Stimulated activated effector memory CD8-positive, alpha-beta T cell treated with anti-CD3 and anti-CD28 coated beads, Interleukin-12 subunit alpha, Interleukin-12 subunit beta, amount 100 ng/mL, for 72 hours (primary cell): ENCODE measurements at regions not wholly inside any gene's neighbourhood (a gene's known extent, or its start where the extent isn't known, plus 50 kb on each side); places are given as distances from the start of the nearest gene placed in this dataset.

Source experiments
- ATAC-seq: fragments of 150-1000 bp; cut with Tn5 transposase; 2 replicates; pipeline ENCODE4 v1.10.0; 2021
- DNase-seq, 2 donors: peaks; one replicate each; pipeline ENCODE4 v3.0.0; 2021 to 2022; ENCODE audit warnings: low spot score in 2 of 2
- H3K27ac Mint-ChIP-seq: one replicate; pipeline ENCODE4 v1.8.0; 2022; ENCODE audit warnings: mild to moderate bottlenecking, mixed read lengths
- H3K36me3 Mint-ChIP-seq: one replicate; pipeline ENCODE4 v1.8.0; 2022; ENCODE audit warnings: mild to moderate bottlenecking, mixed read lengths
- H3K4me1 Mint-ChIP-seq: one replicate; pipeline ENCODE4 v1.8.0; 2022; ENCODE audit warnings: mixed read lengths
- H3K4me3 Mint-ChIP-seq: one replicate; pipeline ENCODE4 v1.8.0; 2022; ENCODE audit warnings: mild to moderate bottlenecking, mixed read lengths
- H3K9me3 Mint-ChIP-seq: one replicate; pipeline ENCODE4 v1.8.0; 2022; ENCODE audit warnings: mixed read lengths

GRCh38 chr2:20516646-20517341 is 69.9 kb downstream of the RHOB start:
- DNase-seq: no peak
- Mint-ChIP-seq H3K4me3 (no peak overlapping the region), H3K36me3 (no peaks in the 10 kb centered on the region), H3K9me3 (peaks cover 3% of the 10 kb centered on the region), H3K4me1 (peaks cover 25% of the 10 kb centered on the region), H3K27ac (no peak overlapping the region)
- ATAC-seq: peak; percentile 43

DNA sequence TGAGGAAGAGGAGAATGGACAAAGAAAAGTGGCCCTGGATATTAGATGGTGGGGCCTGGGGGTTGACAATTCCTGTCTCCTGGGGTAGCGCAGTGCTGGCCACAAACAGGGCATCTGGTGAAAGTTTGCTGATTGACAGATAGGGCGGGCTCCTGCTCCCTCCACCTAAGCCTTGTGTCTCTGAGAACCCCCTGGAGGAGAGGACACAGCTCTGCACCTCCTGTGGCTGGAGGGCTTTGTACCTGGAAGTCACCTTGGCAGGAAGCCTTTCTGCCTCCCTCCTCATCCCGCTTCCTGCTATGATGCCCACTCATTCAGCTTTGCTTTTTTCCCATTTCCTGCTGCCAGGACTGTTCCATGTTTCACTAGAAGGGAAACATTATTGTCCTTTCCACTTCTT is 72.4 kb downstream of the RHOB start:
- Mint-ChIP-seq H3K9me3 (peaks cover 3% of the 10 kb centered on the region), H3K4me1 (peaks cover 29% of the 10 kb centered on the region), H3K36me3 (no peaks in the 10 kb centered on the region), H3K4me3 (no peak overlapping the region), H3K27ac (no peak overlapping the region)
- ATAC-seq: no peak
- DNase-seq: no peak

- no peak for ATAC-seq
- Mint-ChIP-seq H3K4me1 (peaks cover 33% of the 10 kb centered on the region), H3K4me3 (no peak overlapping the region), H3K27ac (no peak overlapping the region), H3K9me3 (peaks cover under 1% of the 10 kb centered on the region), H3K36me3 (no peaks in the 10 kb centered on the region)
- DNase-seq: no peak
Measured at GRCh38 chr2:20520128-20520527, 73.3 kb downstream of the RHOB start.

GRCh38 chr2:20521193-20521592 is 74.3 kb downstream of the RHOB start:
- Mint-ChIP-seq H3K4me3 (no peak overlapping the region), H3K36me3 (no peaks in the 10 kb centered on the region), H3K4me1 (peaks cover 29% of the 10 kb centered on the region), H3K9me3 (no peaks in the 10 kb centered on the region), H3K27ac (no peak overlapping the region)
- DNase-seq (no peak), ATAC-seq (no peak)

GRCh38 chr2:20521682-20522189 is 74.9 kb downstream of the RHOB start:
- Mint-ChIP-seq H3K4me1 (peaks cover 25% of the 10 kb centered on the region), H3K9me3 (no peaks in the 10 kb centered on the region), H3K36me3 (no peaks in the 10 kb centered on the region), H3K4me3 (no peak overlapping the region), H3K27ac (peak overlapping the region; percentile 26)
- ATAC-seq: no peak
- no peak for DNase-seq

GRCh38 chr2:20523073-20523798 is 76.4 kb downstream of the RHOB start:
- ATAC-seq: no peak
- Mint-ChIP-seq H3K9me3 (no peaks in the 10 kb centered on the region), H3K27ac (peak overlapping the region; percentile 14), H3K36me3 (no peaks in the 10 kb centered on the region), H3K4me1 (peaks cover 17% of the 10 kb centered on the region), H3K4me3 (no peak overlapping the region)
- no peak for DNase-seq

DNA sequence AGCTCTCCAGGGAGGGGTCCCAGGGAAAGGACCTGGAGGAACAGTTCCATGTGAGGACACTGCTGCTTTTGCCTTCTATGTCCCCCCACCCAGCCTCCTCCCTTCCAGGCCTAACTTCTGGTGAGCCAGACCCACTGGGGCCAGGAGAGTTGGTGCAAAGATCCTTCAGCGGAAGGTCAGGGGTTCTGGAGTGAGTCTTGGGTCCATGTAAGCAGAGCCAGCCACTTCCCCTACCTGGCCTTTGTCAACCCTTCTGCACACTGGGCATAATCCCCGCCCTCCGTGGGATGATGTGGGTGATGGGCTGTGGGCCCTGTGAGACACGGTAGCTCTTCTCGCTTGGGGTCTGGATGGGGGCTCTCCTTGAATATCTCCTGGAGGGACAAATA is 76.9 kb downstream of the RHOB start:
- H3K4me3 Mint-ChIP-seq: no peak overlapping the region
- DNase-seq: no peak
- peak overlapping the region; percentile 86 for H3K27ac Mint-ChIP-seq
- ATAC-seq: no peak
- H3K36me3 Mint-ChIP-seq: no peaks in the 10 kb centered on the region
- H3K4me1 Mint-ChIP-seq: peaks cover 17% of the 10 kb centered on the region
- H3K9me3 Mint-ChIP-seq: no peaks in the 10 kb centered on the region

- Mint-ChIP-seq H3K9me3 (no peaks in the 10 kb centered on the region), H3K27ac (peak overlapping the region; percentile 86), H3K4me1 (peaks cover 17% of the 10 kb centered on the region), H3K36me3 (no peaks in the 10 kb centered on the region), H3K4me3 (peak overlapping the region; percentile 34)
- ATAC-seq: peak; percentile 42
- no peak for DNase-seq
Measured at GRCh38 chr2:20524412-20525040, 77.7 kb downstream of the RHOB start.

- peak overlapping the region; percentile 34 for H3K4me3 Mint-ChIP-seq
- H3K4me1 Mint-ChIP-seq: peaks cover 17% of the 10 kb centered on the region
Measured at GRCh38 chr2:20525041-20526035, 78.5 kb downstream of the RHOB start.

DNA sequence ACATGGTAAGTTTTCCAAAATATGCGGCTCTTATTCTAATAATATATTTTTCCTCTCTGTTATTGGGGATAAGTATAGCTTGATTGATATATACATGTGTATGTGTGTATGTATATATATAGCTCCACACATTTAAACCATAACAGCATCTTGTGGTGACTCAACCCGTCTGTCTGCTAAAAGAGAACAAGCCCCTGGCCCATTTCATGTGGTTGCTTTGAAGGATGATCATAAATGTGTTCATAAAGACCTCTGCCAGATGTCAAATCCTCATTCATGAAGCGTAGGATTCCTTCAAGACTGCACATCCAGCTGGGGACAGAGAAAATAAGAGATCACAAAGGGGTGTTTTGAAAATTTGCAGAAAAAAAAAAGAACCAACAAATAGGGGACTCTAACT is 79.3 kb downstream of the RHOB start:
- ATAC-seq (no peak), DNase-seq (no peak)
- H3K4me3 Mint-ChIP-seq: no peak overlapping the region
- no peak overlapping the region for H3K27ac Mint-ChIP-seq
- peaks cover 17% of the 10 kb centered on the region for H3K4me1 Mint-ChIP-seq
- H3K36me3 Mint-ChIP-seq: no peaks in the 10 kb centered on the region
- H3K9me3 Mint-ChIP-seq: no peaks in the 10 kb centered on the region

More at GRCh38 chr2:20525041-20526035, 78.5 kb downstream of the RHOB start:
- ATAC-seq: peak; percentile 77
- DNase-seq: no peak
- Mint-ChIP-seq H3K27ac (peak overlapping the region; percentile 86), H3K9me3 (no peaks in the 10 kb centered on the region), H3K36me3 (no peaks in the 10 kb centered on the region)

GRCh38 chr2:20526708-20527107 is 79.8 kb downstream of the RHOB start:
- no peaks in the 10 kb centered on the region for H3K9me3 Mint-ChIP-seq
- DNase-seq (no peak), ATAC-seq (no peak)
- no peak overlapping the region for H3K4me3 Mint-ChIP-seq
- H3K4me1 Mint-ChIP-seq: peaks cover 17% of the 10 kb centered on the region
- no peak overlapping the region for H3K27ac Mint-ChIP-seq
- H3K36me3 Mint-ChIP-seq: no peaks in the 10 kb centered on the region

DNA sequence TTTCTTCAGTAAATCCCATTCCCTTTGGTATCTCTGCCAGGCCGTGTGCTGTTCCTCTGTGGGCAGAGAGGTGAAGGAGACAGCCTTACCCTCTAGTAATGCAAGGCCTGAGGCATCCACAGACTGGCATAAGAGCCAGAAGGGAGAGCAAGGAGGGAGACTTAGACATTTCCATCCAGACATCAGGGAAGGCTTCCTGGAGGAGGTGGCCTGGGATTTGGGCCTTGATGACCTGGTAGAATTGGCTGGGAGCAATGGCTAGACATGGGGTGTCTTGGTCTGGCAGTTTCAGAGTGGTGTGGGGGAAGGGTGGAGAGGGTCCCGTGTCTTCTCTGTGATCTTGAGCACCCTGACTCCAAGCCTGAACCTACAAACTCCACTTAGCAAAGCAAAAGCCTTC is 81.8 kb downstream of the RHOB start:
- Mint-ChIP-seq H3K4me3 (no peak overlapping the region), H3K4me1 (peaks cover 17% of the 10 kb centered on the region), H3K9me3 (no peaks in the 10 kb centered on the region), H3K36me3 (no peaks in the 10 kb centered on the region), H3K27ac (no peak overlapping the region)
- DNase-seq: no peak
- no peak for ATAC-seq

- Mint-ChIP-seq H3K4me3 (no peak overlapping the region), H3K27ac (no peak overlapping the region), H3K4me1 (peaks cover 1% of the 10 kb centered on the region), H3K9me3 (no peaks in the 10 kb centered on the region), H3K36me3 (no peaks in the 10 kb centered on the region)
- DNase-seq (no peak), ATAC-seq (no peak)
Measured at GRCh38 chr2:20530520-20530919, 83.6 kb downstream of the RHOB start.

DNA sequence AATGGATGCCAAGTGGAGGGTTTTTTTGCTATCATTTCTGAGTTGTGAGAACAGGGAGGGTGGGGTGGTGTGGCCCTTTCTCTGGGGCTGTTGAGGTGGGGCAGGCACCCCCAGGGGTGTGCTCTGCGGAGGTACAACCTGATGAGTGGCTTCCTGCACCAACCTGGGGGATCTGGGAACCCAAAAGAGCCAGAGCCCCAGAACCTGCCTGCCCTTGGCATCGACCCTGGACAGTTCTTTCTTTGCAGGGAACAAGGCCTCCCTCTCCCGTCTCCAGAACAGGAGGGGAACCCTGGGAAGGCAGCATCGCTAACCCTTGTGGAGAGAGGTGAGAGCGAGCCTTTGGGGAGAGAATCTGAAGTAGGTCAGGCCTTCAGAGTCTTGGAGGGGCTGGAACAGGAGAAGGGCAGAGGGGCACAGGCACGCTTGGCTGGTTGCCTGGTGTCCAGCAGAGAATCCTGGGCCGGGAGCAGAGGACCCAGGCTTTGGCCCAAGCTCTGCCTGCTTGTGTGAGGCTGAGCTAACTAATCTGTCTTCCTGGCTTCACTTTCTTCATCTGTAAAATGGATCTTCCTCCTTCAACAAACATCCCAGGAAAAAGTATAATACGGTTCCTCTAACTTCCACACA is 84.9 kb downstream of the RHOB start:
- ATAC-seq: no peak
- H3K27ac Mint-ChIP-seq: no peak overlapping the region
- no peaks in the 10 kb centered on the region for H3K36me3 Mint-ChIP-seq
- no peaks in the 10 kb centered on the region for H3K9me3 Mint-ChIP-seq
- DNase-seq: no peak
- H3K4me3 Mint-ChIP-seq: no peak overlapping the region
- H3K4me1 Mint-ChIP-seq: no peaks in the 10 kb centered on the region
